ENCODE measurements at regions not wholly inside any gene's neighbourhood (a gene's known extent, or its start where the extent isn't known, plus 50 kb on each side); places are given as distances from the start of the nearest gene placed in this dataset.
"Not testable (repeated sequence)": the region's sequence is repeated elsewhere in the genome, so short reads cannot be mapped to it uniquely, and the experiment has no call there.

GRCh38 chr13:73531014-73531413 is 472.2 kb downstream of the KLF5 start:
- DNase-seq (ENCODE audit: low read depth), result no peak
- no peak overlapping the region for H3K4me3 ChIP-seq (ENCODE audit: low read depth, low read length)
- TF ChIP-seq CTCF (IDR thresholded peaks at IDR 0.05; ENCODE audit: insufficient read depth, low read depth, low read length, missing control alignments), result no peak

GRCh38 chr13:73522937-73523336 is 464.1 kb downstream of the KLF5 start:
- DNase-seq (ENCODE audit: low read depth), result no peak
- no peak for TF ChIP-seq CTCF (IDR thresholded peaks at IDR 0.05; ENCODE audit: insufficient read depth, low read depth, low read length, missing control alignments)
- H3K4me3 ChIP-seq (ENCODE audit: low read depth, low read length), result no peak overlapping the region

- no peak for DNase-seq (ENCODE audit: low read depth)
- no peak for TF ChIP-seq CTCF (IDR thresholded peaks at IDR 0.05; ENCODE audit: insufficient read depth, low read depth, low read length, missing control alignments)
- H3K4me3 ChIP-seq (ENCODE audit: low read depth, low read length), result no peak overlapping the region
These were observed 463.2 kb downstream of the KLF5 start for GRCh38 chr13:73521985-73522524.

- no peak for DNase-seq (ENCODE audit: low read depth)
- H3K4me3 ChIP-seq (ENCODE audit: low read depth, low read length), result no peak overlapping the region
These were observed 462.5 kb downstream of the KLF5 start for GRCh38 chr13:73521290-73521624.

GRCh38 chr13:73520566-73521289 is 461.9 kb downstream of the KLF5 start:
- no peak for TF ChIP-seq CTCF (IDR thresholded peaks at IDR 0.05; ENCODE audit: insufficient read depth, low read depth, low read length, missing control alignments)
- H3K4me3 ChIP-seq (ENCODE audit: low read depth, low read length), result no peak overlapping the region
- no peak for DNase-seq (ENCODE audit: low read depth)

More at GRCh38 chr13:73521290-73521624, 462.5 kb downstream of the KLF5 start:
- no peak for TF ChIP-seq CTCF (IDR thresholded peaks at IDR 0.05; ENCODE audit: insufficient read depth, low read depth, low read length, missing control alignments)

- not testable (repeated sequence) for DNase-seq (ENCODE audit: low read depth); H3K4me3 ChIP-seq (ENCODE audit: low read depth, low read length)
These were observed 461.3 kb downstream of the KLF5 start for GRCh38 chr13:73520135-73520534.

GRCh38 chr13:73519396-73520116 is 460.8 kb downstream of the KLF5 start:
- DNase-seq (ENCODE audit: low read depth), result no peak
- H3K4me3 ChIP-seq (ENCODE audit: low read depth, low read length), result no peak overlapping the region

More at GRCh38 chr13:73519396-73520116, 460.8 kb downstream of the KLF5 start:
- no peak for TF ChIP-seq CTCF (IDR thresholded peaks at IDR 0.05; ENCODE audit: insufficient read depth, low read depth, low read length, missing control alignments)

Data from GM12865 (cell line).